ENCODE measurements at regions not wholly inside any gene's neighbourhood (a gene's known extent, or its start where the extent isn't known, plus 50 kb on each side); places are given as distances from the start of the nearest gene placed in this dataset.
"Not testable (repeated sequence)": the region's sequence is repeated elsewhere in the genome, so short reads cannot be mapped to it uniquely, and the experiment has no call there.

- no peak for DNase-seq
Measured at GRCh38 chr16:55016515-55016914, 85.8 kb downstream of the IRX5 start.

- DNase-seq, result no peak
Measured at GRCh38 chr16:55017321-55017720, 86.7 kb downstream of the IRX5 start.

- no peak for DNase-seq
Measured at GRCh38 chr16:55018881-55019280, 88.2 kb downstream of the IRX5 start.

- DNase-seq, result no peak
Measured at GRCh38 chr16:55019419-55020131, 88.9 kb downstream of the IRX5 start.

GRCh38 chr16:55021595-55022475 lies 91.2 kb downstream of the IRX5 start:
- no peak for DNase-seq

- DNase-seq, result not testable (repeated sequence)
Measured at GRCh38 chr16:55027260-55027659, 96.6 kb downstream of the IRX5 start.

- DNase-seq, result no peak
Measured at GRCh38 chr16:55029509-55029908, 98.8 kb downstream of the IRX5 start.

- no peak for DNase-seq
Measured at GRCh38 chr16:55030944-55031343, 100.3 kb downstream of the IRX5 start.

GRCh38 chr16:55031481-55031880 lies 100.8 kb downstream of the IRX5 start:
- DNase-seq, result no peak

GRCh38 chr16:55033225-55034156 lies 102.8 kb downstream of the IRX5 start:
- DNase-seq, result no peak

GRCh38 chr16:55035029-55035428 lies 104.4 kb downstream of the IRX5 start:
- DNase-seq, result no peak

GRCh38 chr16:55035956-55036355 lies 105.3 kb downstream of the IRX5 start:
- DNase-seq, result no peak

- DNase-seq, result no peak
Measured at GRCh38 chr16:55036371-55036821, 105.7 kb downstream of the IRX5 start.

GRCh38 chr16:55037046-55037445 lies 106.4 kb downstream of the IRX5 start:
- no peak for DNase-seq

GRCh38 chr16:55037966-55038365 lies 107.3 kb downstream of the IRX5 start:
- DNase-seq, result no peak

GRCh38 chr16:55039042-55039441 lies 108.4 kb downstream of the IRX5 start:
- DNase-seq, result no peak

GRCh38 chr16:55039511-55039910 lies 108.8 kb downstream of the IRX5 start:
- DNase-seq, result no peak

GRCh38 chr16:55039931-55040330 lies 109.3 kb downstream of the IRX5 start:
- DNase-seq, result no peak

- DNase-seq, result no peak
Measured at GRCh38 chr16:55040366-55041086, 109.9 kb downstream of the IRX5 start.

- DNase-seq, result no peak
Measured at GRCh38 chr16:55041540-55042234, 111.0 kb downstream of the IRX5 start.

Data from hindlimb muscle (tissue), 1 donor.